Motor neuron (in vitro differentiated cells): ENCODE measurements at regions not wholly inside any gene's neighbourhood (a gene's known extent, or its start where the extent isn't known, plus 50 kb on each side); places are given as distances from the start of the nearest gene placed in this dataset.

ENCODE experiments used
- ATAC-seq, 8 experiments: fragments of 200-7000 bp; cut with Tn5 transposase; replicated peaks in 6 of 8; 2 replicates each; pipeline ENCODE4 v1.8.0; 2021; ENCODE audit warnings: mild to moderate bottlenecking in 8 of 8, moderate library complexity in 8 of 8
- H3K27ac ChIP-seq, 2 donors: fragments of 250-450 bp; sonication (Bioruptor Pico); 2 replicates each; pipeline ENCODE4 v1.9.0; 2021; ENCODE audit warnings: antibody characterized with exemption in 2 of 2, mild to moderate bottlenecking in 2 of 2, moderate library complexity in 1 of 2
- H3K4me1 ChIP-seq, 2 donors: fragments of 250-450 bp; sonication (Bioruptor Pico); replicated peaks in 1 of 2; 2 replicates each; pipeline ENCODE4 v1.6.1; 2021; ENCODE audit warnings: antibody characterized with exemption in 2 of 2, mild to moderate bottlenecking in 2 of 2, moderate library complexity in 1 of 2
- H3K4me3 ChIP-seq, 5 donors: fragments of 250-450 bp; sonication (Bioruptor Pico); 2 replicates each; pipeline ENCODE4 v1.9.0; 2021; ENCODE audit warnings: antibody characterized with exemption in 5 of 5, mild to moderate bottlenecking in 5 of 5, moderate library complexity in 4 of 5
- WGBS, 10 experiments: fragments of 450-650 bp; shearing (Covaris generic); methylation state at CpG; one replicate each; pipeline ENCODE4 v1.0.0; 2022; 5-methylcytosine and 5-hydroxymethylcytosine counted together
- in situ Hi-C, 9 experiments: fragments of 400-800 bp; cut with MboI; loops; one replicate each; pipeline ENCODE4 v1.15.0; 2021; ENCODE audit warnings: low sequenced_read_pairs in 9 of 9, low pct_unique_long_range_greater_than_20kb in 2 of 9; ENCODE audit not compliant: unreplicated experiment in 9 of 9

GRCh38 chr6:51268666-51269065 lies 450.0 kb downstream of the TFAP2B start:
- Histone ChIP-seq H3K4me1 (peaks cover 17 to 21% of the 10 kb centered on the region in 2 donors), H3K27ac (no peak overlapping the region), H3K4me3 (no peak overlapping the region)
- in situ Hi-C loops: no loop called here
- 0 to 80% (median 28%) methylated on average over 1 to 4 of the region's 4 CpGs; no CpG with 5 or more reads in 3 of the 10 experiments for WGBS, 10 experiments
- peak in 2 of 8 experiments; percentile 82 to 83 for ATAC-seq

- in situ Hi-C loops: no loop called here
- Histone ChIP-seq H3K4me1 (peaks cover 17 to 21% of the 10 kb centered on the region in 2 donors), H3K4me3 (no peak overlapping the region), H3K27ac (no peak overlapping the region)
- peak in 1 of 8 experiments; percentile 34 for ATAC-seq
Measured at GRCh38 chr6:51269876-51270275, 451.2 kb downstream of the TFAP2B start.

- H3K4me1 ChIP-seq: peaks cover 15 to 19% of the 10 kb centered on the region in 2 donors
- no peak for ATAC-seq
- WGBS, 10 experiments: 50% methylated on average over 1 of the region's 1 CpG; no CpG with 5 or more reads in 9 of the 10 experiments
- no peak overlapping the region for H3K27ac ChIP-seq
- in situ Hi-C loops: no loop called here
- no peak overlapping the region for H3K4me3 ChIP-seq
Measured at GRCh38 chr6:51271615-51272014, 452.9 kb downstream of the TFAP2B start.

- ATAC-seq: peak in 3 of 8 experiments; percentile 19 to 95 (median 46)
- H3K4me3 ChIP-seq: no peak overlapping the region
- in situ Hi-C loops: no loop called here
- H3K4me1 ChIP-seq: peaks cover 9% of the 10 kb centered on the region in 2 donors
- H3K27ac ChIP-seq: no peak overlapping the region
- 9 to 69% (median 34%) methylated on average over 1 to 5 of the region's 5 CpGs; no CpG with 5 or more reads in 1 of the 10 experiments for WGBS, 10 experiments
Measured at GRCh38 chr6:51273228-51273961, 454.7 kb downstream of the TFAP2B start.

- H3K4me3 ChIP-seq: no peak overlapping the region
- ATAC-seq: no peak
- no peak overlapping the region for H3K27ac ChIP-seq
- in situ Hi-C loops: no loop called here
- WGBS, 10 experiments: 0 to 100% (median 72%) methylated on average over 1 of the region's 1 CpG; no CpG with 5 or more reads in 2 of the 10 experiments
- H3K4me1 ChIP-seq: peaks cover 0 to 2% of the 10 kb centered on the region in 2 donors
Measured at GRCh38 chr6:51277474-51277873, 458.8 kb downstream of the TFAP2B start.

- ATAC-seq: no peak
- WGBS, 10 experiments: 0 to 100% (median 82%) methylated on average over 1 to 2 of the region's 2 CpGs
- in situ Hi-C loops: no loop called here
- Histone ChIP-seq H3K4me1 (no peaks in the 10 kb centered on the region), H3K4me3 (no peak overlapping the region), H3K27ac (no peak overlapping the region)
Measured at GRCh38 chr6:51282026-51282425, 463.4 kb downstream of the TFAP2B start.

- WGBS, 10 experiments: 13 to 100% (median 78%) methylated on average over 1 to 6 of the region's 6 CpGs
- no peak overlapping the region for H3K27ac ChIP-seq
- no peak overlapping the region for H3K4me3 ChIP-seq
- ATAC-seq: peak in 1 of 8 experiments; percentile 82
- in situ Hi-C loops: no loop called here
- H3K4me1 ChIP-seq: no peaks in the 10 kb centered on the region
Measured at GRCh38 chr6:51283723-51284355, 465.2 kb downstream of the TFAP2B start.

GRCh38 chr6:51285876-51286275 lies 467.2 kb downstream of the TFAP2B start:
- in situ Hi-C loops: no loop called here
- Histone ChIP-seq H3K4me3 (no peak overlapping the region), H3K4me1 (no peaks in the 10 kb centered on the region), H3K27ac (no peak overlapping the region)
- no peak for ATAC-seq

GRCh38 chr6:51289041-51289440 lies 470.4 kb downstream of the TFAP2B start:
- Histone ChIP-seq H3K27ac (no peak overlapping the region), H3K4me1 (no peaks in the 10 kb centered on the region), H3K4me3 (no peak overlapping the region)
- ATAC-seq: peak in 3 of 8 experiments; percentile 61 to 98 (median 82)
- WGBS, 10 experiments: 60 to 100% (median 89%) methylated on average over 1 to 3 of the region's 3 CpGs; no CpG with 5 or more reads in 5 of the 10 experiments
- in situ Hi-C loops: no loop called here

GRCh38 chr6:51292659-51293058 lies 474.0 kb downstream of the TFAP2B start:
- H3K27ac ChIP-seq: no peak overlapping the region
- no peaks in the 10 kb centered on the region for H3K4me1 ChIP-seq
- no peak overlapping the region for H3K4me3 ChIP-seq
- 0 to 100% (median 63%) methylated on average over 1 of the region's 1 CpG; no CpG with 5 or more reads in 2 of the 10 experiments for WGBS, 10 experiments
- in situ Hi-C loops: no loop called here
- no peak for ATAC-seq

GRCh38 chr6:51299621-51300380 lies 481.1 kb downstream of the TFAP2B start:
- ATAC-seq: peak in 4 of 8 experiments; percentile 20 to 60 (median 50)
- H3K27ac ChIP-seq: no peak overlapping the region
- in situ Hi-C loops: no loop called here
- 40 to 100% (median 83%) methylated on average over 1 to 3 of the region's 3 CpGs; no CpG with 5 or more reads in 2 of the 10 experiments for WGBS, 10 experiments
- no peak overlapping the region for H3K4me3 ChIP-seq
- no peaks in the 10 kb centered on the region for H3K4me1 ChIP-seq

GRCh38 chr6:51300510-51300909 lies 481.8 kb downstream of the TFAP2B start:
- no peak overlapping the region for H3K4me3 ChIP-seq
- ATAC-seq: no peak
- in situ Hi-C loops: no loop called here
- H3K27ac ChIP-seq: no peak overlapping the region
- no peaks in the 10 kb centered on the region for H3K4me1 ChIP-seq

- in situ Hi-C loops: no loop called here
- H3K4me1 ChIP-seq: no peaks in the 10 kb centered on the region
- ATAC-seq: no peak
- WGBS, 10 experiments: 0 to 74% (median 50%) methylated on average over 1 to 3 of the region's 3 CpGs; no CpG with 5 or more reads in 1 of the 10 experiments
- H3K4me3 ChIP-seq: no peak overlapping the region
- no peak overlapping the region for H3K27ac ChIP-seq
Measured at GRCh38 chr6:51301962-51302361, 483.3 kb downstream of the TFAP2B start.
